OCI-M2 (cell line): ENCODE measurements at regions not wholly inside any gene's neighbourhood (a gene's known extent, or its start where the extent isn't known, plus 50 kb on each side); places are given as distances from the start of the nearest gene placed in this dataset.

Source experiments
- DNase-seq: peaks from one replicate; lab custom pipeline; 2025; ENCODE audit not compliant: unreplicated experiment; lab: John Stamatoyannopoulos, UW

- DNase-seq, result no peak
Measured at GRCh38 chrX:46447384-46447783, 97.8 kb downstream of the ZNF674 start.

GRCh38 chrX:46446727-46447378 is 98.4 kb downstream of the ZNF674 start:
- DNase-seq, result peak; percentile 27

- no peak for DNase-seq
Measured at GRCh38 chrX:46444011-46444410, 101.2 kb downstream of the ZNF674 start.

GRCh38 chrX:46436744-46437143 is 108.5 kb downstream of the ZNF674 start:
- no peak for DNase-seq

- DNase-seq, result no peak
Measured at GRCh38 chrX:46433892-46434291, 111.3 kb downstream of the ZNF674 start.

- peak; percentile 27 for DNase-seq
Measured at GRCh38 chrX:46408553-46409407, 136.4 kb downstream of the ZNF674 start.

- DNase-seq, result no peak
Measured at GRCh38 chrX:46407753-46408130, 137.5 kb downstream of the ZNF674 start.

- DNase-seq, result no peak
Measured at GRCh38 chrX:46407036-46407752, 138.0 kb downstream of the ZNF674 start.

GRCh38 chrX:46404774-46405173 is 140.4 kb downstream of the ZNF674 start:
- no peak for DNase-seq

DNA sequence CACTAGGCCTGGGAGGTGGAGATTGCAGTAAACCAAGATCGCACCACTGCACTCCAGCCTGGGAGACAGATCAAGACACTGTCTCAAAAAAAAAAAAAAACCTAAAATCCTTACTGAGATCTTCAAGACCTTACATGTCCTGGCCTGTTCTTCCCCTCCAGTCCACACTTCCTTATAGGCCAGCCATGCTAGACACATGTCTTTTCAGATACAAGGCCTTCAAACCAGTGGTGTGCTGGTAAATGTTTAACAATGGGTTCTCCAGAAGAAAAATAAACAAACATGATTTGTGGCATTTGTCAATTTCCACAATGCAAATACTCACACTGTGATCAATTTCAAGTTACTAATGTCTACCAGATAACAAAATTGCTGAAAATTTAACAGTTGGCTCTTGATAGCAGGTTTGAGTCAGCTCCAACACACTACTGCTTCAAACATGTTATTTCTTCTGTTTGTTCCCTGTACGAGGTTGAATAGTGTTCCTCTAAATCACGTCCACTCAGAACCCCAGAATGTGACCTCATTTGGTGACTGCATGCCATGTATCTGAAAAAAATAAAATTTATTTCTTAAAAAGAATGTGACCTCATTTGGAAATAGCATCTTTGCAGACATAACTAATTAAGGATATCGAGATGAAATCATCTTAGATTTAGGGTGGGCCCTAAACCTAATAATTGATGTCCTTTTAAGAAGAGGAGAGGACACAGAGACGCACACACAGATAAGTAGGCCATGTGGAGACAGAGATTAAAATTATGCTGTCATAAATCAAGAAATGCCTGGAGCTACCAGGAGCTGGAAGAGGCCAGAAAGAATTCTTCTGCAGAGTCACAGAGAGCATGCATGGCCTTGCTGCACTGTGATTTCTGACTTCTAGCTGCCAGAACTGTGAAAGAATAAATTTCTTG is 144.4 kb downstream of the ZNF674 start:
- DNase-seq, result no peak

DNA sequence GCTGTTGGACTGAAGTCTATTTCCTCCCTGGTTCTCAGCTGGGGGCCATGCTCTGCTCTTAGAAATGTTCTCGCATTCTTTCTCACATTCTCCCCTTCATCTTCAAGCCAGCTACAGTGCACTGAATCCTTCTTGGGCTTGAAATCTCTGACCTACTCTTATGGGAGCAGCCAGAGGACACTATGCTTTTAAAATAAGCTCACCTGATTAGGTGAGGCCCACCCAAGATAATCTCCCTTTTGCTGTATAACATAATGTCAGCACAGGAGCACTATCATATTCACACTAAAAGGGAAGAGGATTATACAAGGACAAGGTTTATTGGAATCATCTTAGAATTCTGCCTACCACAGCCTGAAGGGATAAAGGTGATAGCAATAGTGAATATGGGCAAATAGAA is 146.3 kb downstream of the ZNF674 start:
- DNase-seq, result no peak

DNA sequence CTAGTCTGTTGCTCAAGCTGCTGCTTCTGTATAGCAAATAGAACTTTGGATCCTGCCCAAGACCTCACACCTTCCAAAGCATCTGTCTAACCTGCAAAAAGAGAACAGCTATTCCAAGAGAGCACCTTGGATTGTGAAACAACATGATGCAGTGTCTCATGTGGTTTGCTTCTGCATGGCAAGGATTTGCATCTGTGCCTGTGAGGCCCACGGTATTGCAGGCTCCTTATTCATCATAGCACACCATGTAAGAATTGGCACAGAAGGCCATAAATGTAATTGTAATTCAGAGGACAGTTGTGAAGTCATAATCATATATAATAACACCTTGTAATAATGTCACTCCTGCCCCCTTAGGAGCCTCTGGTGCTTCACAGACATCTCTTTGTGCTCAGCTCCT is 147.1 kb downstream of the ZNF674 start:
- DNase-seq, result no peak

- no peak for DNase-seq
Measured at GRCh38 chrX:46386511-46386910, 158.7 kb downstream of the ZNF674 start.

DNA sequence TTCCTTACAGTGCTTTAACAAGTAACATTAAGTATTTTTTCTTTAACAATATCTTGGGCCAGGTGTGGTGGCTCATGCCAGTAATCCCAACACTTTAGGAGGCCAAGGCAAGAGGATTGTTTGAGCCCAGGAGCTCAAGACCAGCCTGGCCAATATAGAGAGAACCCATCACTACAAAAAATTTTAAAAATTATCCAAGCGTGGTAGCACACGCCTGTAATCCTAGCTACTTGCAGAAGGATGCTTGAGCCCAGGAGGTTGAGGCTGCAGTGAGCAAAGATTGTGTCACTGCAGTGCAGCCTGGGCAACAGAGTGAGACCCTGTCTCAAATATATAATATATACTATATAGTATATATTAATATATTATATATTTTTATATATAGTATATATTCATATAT is 162.2 kb downstream of the ZNF674 start:
- DNase-seq, result no peak

DNA sequence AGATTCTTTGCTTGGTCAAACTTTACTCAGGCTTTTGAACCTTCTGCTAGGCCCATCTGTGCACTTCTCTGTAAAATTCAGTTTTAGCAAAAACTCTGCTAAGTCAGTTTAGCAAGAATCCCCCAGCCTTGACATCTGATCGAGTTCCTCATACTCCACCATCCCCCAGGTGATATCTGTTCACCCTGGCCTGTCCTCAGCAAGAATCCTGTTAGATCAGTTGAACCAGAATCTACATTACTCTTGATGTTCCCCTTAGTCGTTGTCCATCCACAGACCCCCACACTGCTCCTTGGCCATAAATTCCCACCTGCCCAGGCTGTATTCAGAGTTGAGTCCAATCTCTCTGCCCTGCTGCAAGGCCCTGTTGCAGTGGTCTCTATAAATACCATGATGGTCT is 162.6 kb downstream of the ZNF674 start:
- DNase-seq, result no peak

DNA sequence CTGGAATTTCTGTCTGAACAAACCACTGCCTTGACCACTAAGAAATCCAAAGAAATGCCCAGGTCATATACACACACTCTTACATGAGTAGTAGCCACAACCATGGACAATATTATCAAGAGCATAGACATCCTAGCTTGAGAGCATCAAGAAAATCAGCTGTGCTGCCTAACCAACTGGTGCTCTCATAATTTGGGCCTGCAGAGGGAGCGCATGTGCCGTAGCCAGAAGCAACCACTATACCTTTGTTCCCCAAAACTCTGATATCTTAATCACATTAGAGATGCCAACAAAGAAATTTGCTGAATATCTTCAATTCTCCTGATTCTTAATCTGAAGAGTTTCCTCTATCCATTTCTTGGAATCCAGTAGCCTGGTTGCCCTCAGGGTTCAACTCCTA is 163.6 kb downstream of the ZNF674 start:
- no peak for DNase-seq

DNA sequence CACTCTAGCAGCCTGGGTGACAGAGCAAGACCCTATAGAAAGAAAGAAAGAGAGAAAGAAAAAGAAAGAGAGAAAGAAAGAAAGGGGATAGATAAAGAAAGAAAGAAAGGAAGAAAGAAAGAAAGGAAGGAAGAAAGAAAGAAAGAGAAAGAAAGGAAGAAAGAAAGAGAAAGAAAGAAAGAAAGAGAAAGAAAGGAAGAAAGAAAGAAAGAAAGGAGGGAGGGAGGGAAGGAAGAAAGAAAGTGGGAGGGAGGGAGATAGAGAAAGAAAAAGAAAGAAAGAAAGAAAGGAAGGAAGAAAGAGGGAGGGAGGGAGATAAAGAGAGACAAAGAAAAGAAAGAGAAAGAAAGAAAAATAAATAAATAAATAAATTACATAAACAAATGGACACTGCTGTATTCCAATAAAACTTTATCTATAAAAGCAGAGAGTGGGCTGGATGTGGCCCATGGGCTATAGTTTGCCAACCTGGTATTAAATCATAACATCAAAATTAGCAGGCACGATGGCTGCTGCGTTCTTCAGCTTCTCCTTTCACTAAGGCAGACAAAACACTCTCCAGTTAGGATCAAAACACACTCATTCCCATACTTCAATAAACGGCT is 165.0 kb downstream of the ZNF674 start:
- no peak for DNase-seq

DNA sequence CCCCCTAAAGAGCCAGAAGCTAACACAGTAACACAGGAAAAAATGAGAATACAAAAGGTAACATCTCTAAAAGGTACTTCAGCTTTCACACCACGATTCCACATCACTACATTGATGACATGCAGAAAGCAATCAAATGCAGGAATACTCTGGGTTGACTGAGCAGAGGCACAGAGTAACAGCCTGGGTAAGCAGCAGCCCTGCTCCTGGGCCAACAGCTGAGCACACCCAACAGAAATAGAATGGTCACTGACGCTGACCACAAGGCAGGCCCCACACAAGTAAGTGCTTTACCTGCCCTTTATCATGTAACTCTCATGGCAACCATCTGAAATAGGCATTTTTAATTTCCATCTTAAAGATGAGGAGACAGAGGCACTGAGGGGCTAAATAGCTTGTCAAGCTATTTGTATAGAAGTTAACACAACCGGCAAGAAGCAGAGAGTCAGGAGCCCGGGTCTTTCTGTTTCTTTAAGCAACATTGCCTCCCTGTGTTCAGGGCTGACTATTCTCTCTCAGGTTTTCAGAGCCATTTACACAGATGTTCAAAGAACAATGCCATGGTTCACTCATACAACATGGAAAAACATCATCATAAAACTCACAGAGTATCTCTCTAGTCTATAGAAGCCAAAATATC is 168.9 kb downstream of the ZNF674 start:
- no peak for DNase-seq

- no peak for DNase-seq
Measured at GRCh38 chrX:46375831-46376230, 169.4 kb downstream of the ZNF674 start.

DNA sequence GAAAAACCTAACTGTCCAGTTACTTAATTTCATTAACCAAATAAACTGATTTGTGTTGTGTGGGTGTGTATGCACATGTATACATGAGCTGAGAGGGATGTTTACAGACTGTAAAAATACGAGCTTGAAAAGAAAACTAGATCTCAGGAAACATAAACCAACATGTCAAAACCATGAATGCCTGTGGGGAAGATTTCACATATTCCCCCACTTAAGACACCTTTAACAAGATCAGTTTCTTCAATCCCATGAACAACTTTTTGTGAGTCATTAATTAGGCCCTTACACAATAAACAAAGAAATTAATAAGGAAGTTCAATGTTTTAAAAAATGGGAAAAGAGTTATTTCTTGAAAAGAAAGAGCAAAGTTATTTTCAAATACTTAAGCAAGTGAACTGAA is 170.8 kb downstream of the ZNF674 start:
- DNase-seq, result no peak
